Neural crest cell (in vitro differentiated cells): ENCODE measurements at regions not wholly inside any gene's neighbourhood (a gene's known extent, or its start where the extent isn't known, plus 50 kb on each side); places are given as distances from the start of the nearest gene placed in this dataset.
"Not testable (repeated sequence)": the region's sequence is repeated elsewhere in the genome, so short reads cannot be mapped to it uniquely, and the experiment has no call there.

Experiments
- DNase-seq: peaks from one replicate; pipeline ENCODE4 v3.0.0; 2021; ENCODE audit warnings: low read depth, mixed read lengths, low spot score
- H3K27ac Mint-ChIP-seq: one replicate; pipeline ENCODE4 v1.8.0; 2021; ENCODE audit warnings: mild to moderate bottlenecking, mixed read lengths; ENCODE audit not compliant: unreplicated experiment
- H3K27me3 Mint-ChIP-seq: 2 replicates; pipeline ENCODE4 v1.8.0; 2021; ENCODE audit warnings: low read depth, mild to moderate bottlenecking, mixed read lengths
- H3K36me3 Mint-ChIP-seq: 2 replicates; pipeline ENCODE4 v1.8.0; 2021; ENCODE audit warnings: low read depth, mild to moderate bottlenecking, mixed read lengths
- H3K4me1 Mint-ChIP-seq: 2 replicates; pipeline ENCODE4 v1.8.0; 2021; ENCODE audit warnings: mixed read lengths
- H3K4me3 Mint-ChIP-seq: one replicate; pipeline ENCODE4 v1.8.0; 2021; ENCODE audit warnings: mild to moderate bottlenecking, mixed read lengths
- H3K9me3 Mint-ChIP-seq: 2 replicates; pipeline ENCODE4 v1.8.0; 2021; ENCODE audit warnings: mixed read lengths
- CTCF ChIP-seq: fragments of 200-600 bp; sonication (generic); conservative IDR thresholded peaks from 2 replicates; pipeline ENCODE4 v1.5.0; 2021; ENCODE audit warnings: antibody characterized with exemption, mild to moderate bottlenecking

- TF ChIP-seq CTCF = no peak
- Mint-ChIP-seq H3K4me1 (peaks cover 3% of the 10 kb centered on the region), H3K9me3 (peaks cover 17% of the 10 kb centered on the region), H3K27me3 (no peaks in the 10 kb centered on the region), H3K36me3 (peaks cover 19% of the 10 kb centered on the region), H3K4me3 (no peak overlapping the region), H3K27ac (no peak overlapping the region)
- DNase-seq = no peak
Observed at GRCh38 chr2:129827311-129828090, 152.0 kb upstream of the RAB6C start.

- DNase-seq = no peak
- no peak overlapping the region for H3K27ac Mint-ChIP-seq
- no peak for TF ChIP-seq CTCF
Observed at GRCh38 chr2:129828792-129829191, 150.7 kb upstream of the RAB6C start.

GRCh38 chr2:129829588-129829987, 149.9 kb upstream of the RAB6C start:
- Mint-ChIP-seq H3K4me1 (peaks cover 3% of the 10 kb centered on the region), H3K36me3 (peaks cover 21% of the 10 kb centered on the region), H3K4me3 (no peak overlapping the region), H3K27ac (no peak overlapping the region), H3K27me3 (no peaks in the 10 kb centered on the region), H3K9me3 (peaks cover 18% of the 10 kb centered on the region)
- DNase-seq = no peak
- TF ChIP-seq CTCF = no peak

More at GRCh38 chr2:129828792-129829191, 150.7 kb upstream of the RAB6C start:
- no peaks in the 10 kb centered on the region for H3K27me3 Mint-ChIP-seq
- peaks cover 21% of the 10 kb centered on the region for H3K36me3 Mint-ChIP-seq
- H3K9me3 Mint-ChIP-seq = peaks cover 18% of the 10 kb centered on the region
- peaks cover 3% of the 10 kb centered on the region for H3K4me1 Mint-ChIP-seq
- no peak overlapping the region for H3K4me3 Mint-ChIP-seq

GRCh38 chr2:129831018-129831417, 148.4 kb upstream of the RAB6C start:
- H3K9me3 Mint-ChIP-seq = peaks cover 23% of the 10 kb centered on the region
- peaks cover 21% of the 10 kb centered on the region for H3K36me3 Mint-ChIP-seq
- no peak overlapping the region for H3K27ac Mint-ChIP-seq
- H3K27me3 Mint-ChIP-seq = no peaks in the 10 kb centered on the region
- H3K4me3 Mint-ChIP-seq = no peak overlapping the region
- H3K4me1 Mint-ChIP-seq = peaks cover 3% of the 10 kb centered on the region
- DNase-seq = no peak
- no peak for TF ChIP-seq CTCF

GRCh38 chr2:129833465-129833864, 146.0 kb upstream of the RAB6C start:
- H3K4me1 Mint-ChIP-seq, H3K27ac Mint-ChIP-seq, H3K4me3 Mint-ChIP-seq, DNase-seq, H3K27me3 Mint-ChIP-seq: not testable (repeated sequence)
- peaks cover 23% of the 10 kb centered on the region for H3K9me3 Mint-ChIP-seq
- H3K36me3 Mint-ChIP-seq = peaks cover 21% of the 10 kb centered on the region

- peaks cover 5% of the 10 kb centered on the region for H3K4me1 Mint-ChIP-seq
- no peak for TF ChIP-seq CTCF
- H3K4me3 Mint-ChIP-seq = no peak overlapping the region
- H3K27me3 Mint-ChIP-seq = peaks cover 3% of the 10 kb centered on the region
- H3K27ac Mint-ChIP-seq = no peak overlapping the region
- H3K9me3 Mint-ChIP-seq = peaks cover 9% of the 10 kb centered on the region
- DNase-seq = no peak
- no peaks in the 10 kb centered on the region for H3K36me3 Mint-ChIP-seq
Observed at GRCh38 chr2:129847043-129847442, 132.4 kb upstream of the RAB6C start.
